ENCODE measurements at regions not wholly inside any gene's neighbourhood (a gene's known extent, or its start where the extent isn't known, plus 50 kb on each side); places are given as distances from the start of the nearest gene placed in this dataset.
"Not testable (repeated sequence)": the region's sequence is repeated elsewhere in the genome, so short reads cannot be mapped to it uniquely, and the experiment has no call there.

GRCh38 chr3:125715651-125716050 lies 120.4 kb upstream of the OSBPL11 start:
- DNase-seq (ENCODE audit: low read depth in 2 of 2), result no peak
- no peak for TF ChIP-seq CTCF (IDR thresholded peaks at IDR 0.05; ENCODE audit: low read depth, low read length)
- H3K4me3 ChIP-seq (replicated peaks in 1 of 2; ENCODE audit: low read depth in 2 of 2, low read length in 2 of 2), result no peak overlapping the region

DNA sequence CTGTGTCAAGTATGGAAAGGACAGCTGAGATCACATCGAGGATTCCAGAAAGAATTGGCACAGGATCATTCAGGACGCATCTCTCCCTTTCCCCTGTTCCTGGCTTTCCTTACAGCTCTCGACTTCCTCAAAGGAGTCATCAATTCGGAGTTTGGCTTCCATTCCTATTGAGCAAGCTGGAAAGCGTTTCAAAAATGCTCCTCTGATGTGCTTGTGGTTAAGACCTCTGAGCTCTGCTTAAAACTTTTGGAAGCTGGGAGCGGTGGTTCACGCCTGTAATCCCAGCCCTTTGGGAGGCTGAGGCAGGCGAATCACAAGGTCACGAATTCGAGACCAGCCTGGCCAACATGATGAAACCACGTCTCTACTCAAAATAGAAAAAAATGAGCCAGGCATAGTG lies 136.9 kb upstream of the OSBPL11 start:
- peak; percentile 54 to 59 for DNase-seq (ENCODE audit: low read depth in 2 of 2)
- not testable (repeated sequence) for H3K4me3 ChIP-seq (replicated peaks in 1 of 2; ENCODE audit: low read depth in 2 of 2, low read length in 2 of 2)

DNA sequence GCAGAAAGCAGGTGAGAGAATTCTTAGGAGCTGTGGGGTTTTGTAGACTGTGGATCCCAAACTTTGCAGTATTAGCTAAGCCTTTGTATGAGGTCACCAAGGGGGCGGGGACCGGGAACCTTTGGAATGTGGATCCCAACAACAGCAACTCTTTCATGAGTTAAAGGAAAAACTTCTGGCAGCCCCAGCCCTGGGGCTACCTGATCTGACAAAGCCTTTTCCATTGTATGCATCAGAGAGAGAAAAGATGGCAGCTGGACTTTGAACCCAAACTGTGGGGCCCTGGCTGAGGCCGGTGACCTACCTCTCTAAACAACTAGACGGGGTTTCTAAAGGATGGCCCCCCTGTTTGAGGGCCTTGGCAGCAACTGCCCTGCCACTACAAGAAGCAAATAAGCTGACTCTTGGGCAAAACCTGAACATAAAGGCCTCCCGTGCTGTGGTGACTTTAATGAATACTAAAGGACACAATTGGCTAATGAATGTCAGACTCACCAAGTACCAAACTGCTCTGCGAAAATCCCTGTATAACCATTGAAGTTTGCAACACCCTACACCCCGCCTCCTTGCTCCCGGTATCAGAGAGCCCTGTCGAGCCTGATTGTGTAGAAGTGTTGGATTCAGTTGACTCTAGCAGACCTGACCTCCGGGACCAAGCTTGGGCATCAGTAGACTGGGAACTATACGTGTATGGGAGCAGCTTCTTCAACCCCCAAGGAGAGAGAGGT lies 146.9 kb upstream of the OSBPL11 start:
- DNase-seq (ENCODE audit: low read depth in 2 of 2); H3K4me3 ChIP-seq (replicated peaks in 1 of 2; ENCODE audit: low read depth in 2 of 2, low read length in 2 of 2): not testable (repeated sequence)

GRCh38 chr3:125742845-125743244 lies 147.5 kb upstream of the OSBPL11 start:
- peak; percentile 23 to 60 for DNase-seq (ENCODE audit: low read depth in 2 of 2)
- TF ChIP-seq CTCF (IDR thresholded peaks at IDR 0.05; ENCODE audit: low read depth, low read length), result peak; percentile 14

DNA sequence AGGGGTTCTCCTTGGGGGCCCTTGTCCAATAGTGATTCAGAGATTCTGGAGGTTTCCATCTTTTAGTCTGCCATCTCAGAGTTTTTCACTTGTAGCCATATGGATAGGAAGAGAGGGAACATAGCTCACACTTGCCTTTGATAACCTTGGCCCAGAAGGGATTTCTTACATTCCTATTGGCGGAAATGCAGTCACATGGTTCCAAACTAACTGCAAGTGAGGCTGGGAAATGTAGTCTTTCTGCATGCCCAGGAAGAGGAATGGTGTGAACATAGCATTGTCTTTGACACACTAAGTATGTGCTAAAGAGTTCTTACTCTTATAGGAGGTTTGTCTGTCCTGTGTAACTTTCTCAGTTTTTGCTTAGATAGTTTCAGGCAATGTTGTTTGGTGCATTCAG lies 161.8 kb upstream of the OSBPL11 start:
- peak in 1 of 2 donors; percentile 10 for DNase-seq (ENCODE audit: low read depth in 2 of 2)
- H3K4me3 ChIP-seq (replicated peaks in 1 of 2; ENCODE audit: low read depth in 2 of 2, low read length in 2 of 2), result not testable (repeated sequence)

More at GRCh38 chr3:125742845-125743244, 147.5 kb upstream of the OSBPL11 start:
- H3K4me3 ChIP-seq (replicated peaks in 1 of 2; ENCODE audit: low read depth in 2 of 2, low read length in 2 of 2), result not testable (repeated sequence)

GRCh38 chr3:125758641-125759130 lies 163.4 kb upstream of the OSBPL11 start:
- not testable (repeated sequence) for H3K4me3 ChIP-seq (replicated peaks in 1 of 2; ENCODE audit: low read depth in 2 of 2, low read length in 2 of 2); DNase-seq (ENCODE audit: low read depth in 2 of 2)

DNA sequence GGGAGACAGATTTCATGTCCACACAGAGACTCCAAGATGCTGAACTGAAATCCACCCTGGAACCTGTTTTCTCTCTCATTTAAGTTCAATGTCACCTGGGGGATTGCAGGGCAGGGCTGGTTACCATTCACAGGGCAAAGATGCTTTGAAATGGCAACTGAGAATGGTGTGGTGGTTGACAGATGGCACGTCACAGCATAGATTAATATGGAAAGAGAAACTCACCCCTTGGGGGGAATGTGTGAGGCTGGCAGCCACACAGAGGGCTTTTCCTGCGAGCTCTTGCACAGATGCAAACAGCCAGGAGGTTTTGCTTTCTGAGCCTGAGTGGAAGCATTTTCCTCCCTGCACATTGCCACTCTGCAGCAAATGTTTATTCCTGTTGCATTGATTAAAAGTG lies 167.3 kb upstream of the OSBPL11 start:
- H3K4me3 ChIP-seq (replicated peaks in 1 of 2; ENCODE audit: low read depth in 2 of 2, low read length in 2 of 2); DNase-seq (ENCODE audit: low read depth in 2 of 2): not testable (repeated sequence)

- peak overlapping the region; percentile 27 to 48 for H3K4me3 ChIP-seq (replicated peaks in 1 of 2; ENCODE audit: low read depth in 2 of 2, low read length in 2 of 2)
- DNase-seq (ENCODE audit: low read depth in 2 of 2), result peak; percentile 38 to 42
Measured at GRCh38 chr3:125766285-125766826, 171.1 kb upstream of the OSBPL11 start.

DNA sequence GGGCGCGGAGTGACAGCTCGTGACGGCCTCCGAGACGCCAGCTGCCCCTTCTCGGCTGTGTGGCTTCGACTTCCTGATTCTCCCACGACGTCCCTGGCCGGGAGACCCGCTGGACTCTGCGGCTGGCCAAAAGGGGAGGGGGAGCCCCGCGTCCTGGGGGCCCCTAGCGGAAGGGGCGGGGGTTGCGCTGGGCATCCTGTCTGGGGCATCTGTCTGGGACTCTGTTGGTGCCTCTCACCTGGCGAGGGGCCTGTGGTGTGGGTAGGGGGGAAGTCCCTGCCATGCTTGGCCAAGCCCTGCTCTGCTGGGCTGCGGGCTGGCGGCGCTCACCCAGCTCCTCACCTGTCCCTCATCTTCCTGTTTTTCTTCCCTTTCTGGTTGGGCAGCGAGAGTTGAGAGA lies 171.6 kb upstream of the OSBPL11 start:
- not testable (repeated sequence) for DNase-seq (ENCODE audit: low read depth in 2 of 2)

DNA sequence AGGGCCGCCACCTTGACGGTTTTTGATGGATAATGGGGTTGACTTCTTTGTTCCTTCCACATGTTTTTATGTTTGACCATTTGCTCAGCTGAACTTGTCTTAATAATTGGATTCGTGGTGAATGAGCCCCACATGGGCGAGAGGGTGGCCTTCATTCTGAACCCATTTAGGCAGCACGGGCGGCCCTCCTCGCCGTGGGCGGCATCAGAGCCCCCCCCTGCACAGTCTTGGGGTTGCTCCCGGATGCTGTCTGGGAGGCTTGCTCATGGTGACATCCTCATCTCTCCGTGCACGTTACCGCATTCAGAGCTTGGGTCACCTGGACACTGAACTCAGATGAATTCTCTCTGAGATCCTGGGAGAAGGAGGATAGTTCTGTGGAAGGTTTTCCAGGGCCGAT lies 172.3 kb upstream of the OSBPL11 start:
- DNase-seq (ENCODE audit: low read depth in 2 of 2), result no peak
- no peak for TF ChIP-seq CTCF (IDR thresholded peaks at IDR 0.05; ENCODE audit: low read depth, low read length)
- H3K4me3 ChIP-seq (replicated peaks in 1 of 2; ENCODE audit: low read depth in 2 of 2, low read length in 2 of 2), result no peak overlapping the region

More for the DNA sequence above, 171.6 kb upstream of the OSBPL11 start:
- not testable (repeated sequence) for H3K4me3 ChIP-seq (replicated peaks in 1 of 2; ENCODE audit: low read depth in 2 of 2, low read length in 2 of 2)

GRCh38 chr3:125768821-125769220 lies 173.5 kb upstream of the OSBPL11 start:
- not testable (repeated sequence) for H3K4me3 ChIP-seq (replicated peaks in 1 of 2; ENCODE audit: low read depth in 2 of 2, low read length in 2 of 2); DNase-seq (ENCODE audit: low read depth in 2 of 2)

- not testable (repeated sequence) for H3K4me3 ChIP-seq (replicated peaks in 1 of 2; ENCODE audit: low read depth in 2 of 2, low read length in 2 of 2); DNase-seq (ENCODE audit: low read depth in 2 of 2)
Measured at GRCh38 chr3:125771506-125771905, 176.2 kb upstream of the OSBPL11 start.

GRCh38 chr3:125774433-125775034 lies 179.2 kb upstream of the OSBPL11 start:
- H3K4me3 ChIP-seq (replicated peaks in 1 of 2; ENCODE audit: low read depth in 2 of 2, low read length in 2 of 2); DNase-seq (ENCODE audit: low read depth in 2 of 2): not testable (repeated sequence)

GRCh38 chr3:125775106-125775505 lies 179.8 kb upstream of the OSBPL11 start:
- not testable (repeated sequence) for DNase-seq (ENCODE audit: low read depth in 2 of 2); H3K4me3 ChIP-seq (replicated peaks in 1 of 2; ENCODE audit: low read depth in 2 of 2, low read length in 2 of 2)
